ENCODE measurements at regions not wholly inside any gene's neighbourhood (a gene's known extent, or its start where the extent isn't known, plus 50 kb on each side); places are given as distances from the start of the nearest gene placed in this dataset.
A peak's percentile ranks its signal among the peaks of the same experiment; 100 is the strongest.

- Histone ChIP-seq H3K4me3 (no peak overlapping the region), H3K4me1 (ENCODE audit: low read depth) (no peaks in the 10 kb centered on the region), H3K9me3 (no peaks in the 10 kb centered on the region), H3K36me3 (ENCODE audit: low read depth) (no peaks in the 10 kb centered on the region)
- TF ChIP-seq CTCF (IDR thresholded peaks at IDR 0.05) = no peak
- no peak for ATAC-seq
- peak in 1 of 3 donors; percentile 1 for DNase-seq
- intact Hi-C loops (cut with DNase I, micrococcal nuclease) = no loop called here
Observed at GRCh38 chr3:21894459-21895340, 143.7 kb upstream of the ZNF385D start.

- no peak for TF ChIP-seq CTCF (IDR thresholded peaks at IDR 0.05)
- Histone ChIP-seq H3K4me1 (ENCODE audit: low read depth) (no peaks in the 10 kb centered on the region), H3K36me3 (ENCODE audit: low read depth) (no peaks in the 10 kb centered on the region), H3K9me3 (no peaks in the 10 kb centered on the region), H3K4me3 (no peak overlapping the region)
- intact Hi-C loops (cut with DNase I, micrococcal nuclease) = no loop called here
- DNase-seq = no peak
- ATAC-seq = no peak
Observed at GRCh38 chr3:21898316-21898715, 147.3 kb upstream of the ZNF385D start.

- no peak for TF ChIP-seq CTCF (IDR thresholded peaks at IDR 0.05)
- no peak for DNase-seq
- H3K36me3 ChIP-seq (ENCODE audit: low read depth) = no peaks in the 10 kb centered on the region
- intact Hi-C loops (cut with DNase I, micrococcal nuclease) = no loop called here
- ATAC-seq = no peak
- H3K4me1 ChIP-seq (ENCODE audit: low read depth) = no peaks in the 10 kb centered on the region
- no peaks in the 10 kb centered on the region for H3K9me3 ChIP-seq
- H3K4me3 ChIP-seq = no peak overlapping the region
Observed at GRCh38 chr3:21901484-21901883, 150.5 kb upstream of the ZNF385D start.

GRCh38 chr3:21902956-21903355 is 151.9 kb upstream of the ZNF385D start:
- ATAC-seq (no peak), DNase-seq (no peak)
- no peaks in the 10 kb centered on the region for H3K9me3 ChIP-seq
- intact Hi-C loops (cut with DNase I, micrococcal nuclease) = no loop called here
- no peak for TF ChIP-seq CTCF (IDR thresholded peaks at IDR 0.05)
- H3K4me3 ChIP-seq = no peak overlapping the region
- H3K4me1 ChIP-seq (ENCODE audit: low read depth) = no peaks in the 10 kb centered on the region
- no peaks in the 10 kb centered on the region for H3K36me3 ChIP-seq (ENCODE audit: low read depth)

- intact Hi-C loops (cut with DNase I, micrococcal nuclease) = no loop called here
- TF ChIP-seq CTCF (IDR thresholded peaks at IDR 0.05) = no peak
- no peak for DNase-seq
- Histone ChIP-seq H3K4me3 (no peak overlapping the region), H3K9me3 (no peaks in the 10 kb centered on the region), H3K36me3 (ENCODE audit: low read depth) (no peaks in the 10 kb centered on the region), H3K4me1 (ENCODE audit: low read depth) (no peaks in the 10 kb centered on the region)
- ATAC-seq = no peak
Observed at GRCh38 chr3:21909096-21909495, 158.1 kb upstream of the ZNF385D start.

All from mucosa of descending colon (tissue), 3 donors.